ENCODE measurements at regions not wholly inside any gene's neighbourhood (a gene's known extent, or its start where the extent isn't known, plus 50 kb on each side); places are given as distances from the start of the nearest gene placed in this dataset.
"Not testable (repeated sequence)": the region's sequence is repeated elsewhere in the genome, so short reads cannot be mapped to it uniquely, and the experiment has no call there.

DNA sequence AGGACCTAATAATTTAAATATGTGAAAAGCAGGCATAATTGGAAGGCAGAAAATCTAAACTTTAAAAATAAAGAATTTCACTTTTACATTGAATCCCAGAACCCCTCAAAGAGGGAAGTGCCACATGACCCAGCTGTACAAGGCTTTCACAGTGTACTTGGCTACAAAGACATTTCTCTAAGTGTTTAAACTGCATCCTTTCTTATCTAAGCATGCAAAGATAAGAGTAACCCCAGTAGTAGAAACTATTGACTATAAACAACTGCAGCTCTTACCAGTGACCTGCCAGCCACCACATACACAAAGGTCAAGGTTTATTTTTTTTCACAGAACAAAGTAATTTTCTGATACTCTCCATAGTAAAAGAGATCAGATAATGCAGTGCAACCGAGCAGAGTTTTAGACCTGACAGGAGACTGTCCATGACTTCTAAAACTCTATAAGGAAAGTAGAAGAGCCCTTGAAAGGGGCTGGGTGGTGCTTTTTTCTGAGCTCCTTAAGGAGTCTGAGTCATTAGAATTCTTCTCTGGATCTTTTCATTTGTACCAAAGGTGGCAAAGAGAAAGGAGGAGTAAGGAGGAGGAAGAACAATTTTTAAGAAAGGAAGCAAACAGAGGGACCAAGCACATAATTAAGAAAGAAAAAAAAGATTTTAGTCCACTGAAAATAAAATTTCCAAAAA lies 750.6 kb downstream of the PRIM2 start:
- not testable (repeated sequence) for DNase-seq (ENCODE audit: low read depth in 4 of 4, low spot score in 3 of 4)

DNA sequence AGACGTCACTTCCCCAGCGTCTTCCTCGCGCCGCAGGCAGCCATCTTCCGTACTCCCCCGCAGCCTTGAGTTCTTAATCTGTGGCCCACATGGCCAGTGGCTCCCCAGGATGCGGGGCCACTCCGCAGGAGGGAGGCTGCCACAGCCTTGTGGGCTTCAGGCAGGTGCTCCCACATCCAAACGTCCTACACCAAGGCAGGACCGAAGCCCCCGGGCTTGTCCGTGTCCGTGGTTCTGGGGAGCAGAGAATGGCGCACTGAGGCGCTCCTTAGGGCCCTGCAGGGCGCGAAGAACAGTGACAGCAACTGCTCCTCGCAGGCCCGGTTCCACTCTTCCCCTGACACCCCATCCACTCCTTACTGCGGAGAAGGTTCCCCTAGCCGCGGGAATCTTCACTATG lies 755.8 kb downstream of the PRIM2 start:
- DNase-seq (ENCODE audit: low read depth in 4 of 4, low spot score in 3 of 4) = no peak

DNA sequence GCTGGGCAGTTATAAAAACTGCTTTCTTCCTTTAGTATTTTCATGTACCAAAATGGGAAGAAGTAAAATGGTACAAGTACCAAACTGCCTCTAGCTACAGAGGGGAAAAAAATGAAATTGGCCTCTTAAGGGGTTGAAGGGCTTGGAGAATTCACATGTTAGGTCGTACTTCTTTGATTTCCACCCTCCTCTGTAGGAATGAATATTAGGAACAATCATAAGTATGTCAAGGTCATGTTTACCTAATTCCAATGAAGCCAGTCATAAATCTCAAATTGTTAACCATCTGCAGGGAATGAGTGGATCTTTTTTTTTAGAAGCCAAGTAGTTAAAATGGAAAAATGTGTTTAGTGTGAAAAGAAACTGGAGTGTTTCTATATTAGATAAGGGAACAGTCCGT lies 772.6 kb downstream of the PRIM2 start:
- DNase-seq (ENCODE audit: low read depth in 4 of 4, low spot score in 3 of 4) = not testable (repeated sequence)

DNA sequence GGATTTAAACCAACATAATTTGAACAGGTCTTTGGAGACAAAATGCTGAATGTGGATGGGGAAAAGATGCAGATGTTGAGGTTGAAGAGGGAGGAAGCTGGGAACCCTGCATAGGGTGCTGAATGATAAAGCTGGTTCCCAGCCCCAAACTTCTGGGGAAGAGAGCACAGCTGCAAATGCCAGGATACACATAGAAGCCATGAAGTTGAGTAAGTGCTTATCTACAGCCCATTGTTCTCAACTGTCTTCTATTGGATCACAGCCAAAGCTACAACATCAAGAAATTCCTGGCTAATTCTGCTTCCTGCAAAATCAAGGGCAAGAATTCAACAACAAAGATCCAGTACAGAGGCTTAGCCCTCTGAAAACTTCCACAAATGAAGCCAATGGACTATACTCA lies 779.8 kb downstream of the PRIM2 start:
- DNase-seq (ENCODE audit: low read depth in 4 of 4, low spot score in 3 of 4) = not testable (repeated sequence)

DNA sequence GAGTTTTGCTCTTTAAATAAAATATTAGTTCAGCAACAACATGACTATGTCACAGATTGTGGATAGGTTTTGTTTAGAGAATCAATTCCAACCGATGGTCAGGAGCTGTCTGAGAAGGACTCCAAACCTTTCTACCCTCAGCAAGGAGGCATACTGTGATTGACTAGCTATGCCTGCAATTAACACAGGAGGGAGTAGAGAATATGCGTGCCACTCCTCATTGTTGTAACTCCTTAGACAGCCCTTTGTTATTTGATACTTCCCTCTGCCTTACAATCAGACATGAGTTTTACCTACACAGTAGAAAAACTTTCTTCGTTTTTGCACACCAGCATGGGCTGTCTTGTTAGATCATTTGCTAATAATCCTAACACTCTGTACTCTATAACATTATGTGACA lies 796.5 kb downstream of the PRIM2 start:
- no peak for DNase-seq (ENCODE audit: low read depth in 4 of 4, low spot score in 3 of 4)

DNA sequence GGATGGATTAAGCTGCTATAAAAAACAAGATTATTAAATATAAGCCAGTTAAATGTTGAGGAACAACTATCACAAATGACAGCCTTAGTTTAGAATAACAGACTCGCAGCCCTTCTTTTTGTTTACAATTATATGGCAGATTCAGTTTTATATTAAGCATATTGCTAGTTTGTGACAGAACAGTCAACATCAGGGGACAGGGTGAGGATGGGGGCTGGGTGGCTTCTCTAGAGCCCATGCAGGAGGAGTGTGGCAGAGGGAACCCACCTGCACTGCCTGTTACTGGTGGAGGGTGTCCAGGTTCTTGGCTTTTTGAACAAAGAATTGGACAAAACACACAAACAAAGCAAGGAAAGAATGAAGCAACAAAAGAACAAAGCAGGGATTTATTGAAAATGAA lies 799.7 kb downstream of the PRIM2 start:
- DNase-seq (ENCODE audit: low read depth in 4 of 4, low spot score in 3 of 4) = not testable (repeated sequence)

DNA sequence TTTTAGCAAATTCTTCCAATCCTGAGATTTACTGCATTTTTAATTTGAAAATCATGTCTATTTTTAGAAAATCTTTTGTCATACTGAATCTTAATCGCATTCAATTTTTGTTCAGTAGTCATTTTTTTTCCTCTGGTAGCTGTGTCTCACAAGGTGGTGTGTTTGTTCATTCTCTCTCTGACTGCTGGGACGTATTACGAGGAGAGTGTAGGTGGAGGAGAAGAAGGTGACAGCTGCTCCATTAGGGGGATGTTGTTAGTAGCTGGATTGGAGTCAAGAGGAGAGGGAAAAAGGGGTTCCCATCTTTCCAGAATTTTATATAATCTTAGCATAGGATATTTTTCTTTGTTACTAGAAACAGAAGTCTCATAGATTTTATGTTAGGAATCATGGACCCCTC lies 804.2 kb downstream of the PRIM2 start:
- DNase-seq (ENCODE audit: low read depth in 4 of 4, low spot score in 3 of 4) = not testable (repeated sequence)

DNA sequence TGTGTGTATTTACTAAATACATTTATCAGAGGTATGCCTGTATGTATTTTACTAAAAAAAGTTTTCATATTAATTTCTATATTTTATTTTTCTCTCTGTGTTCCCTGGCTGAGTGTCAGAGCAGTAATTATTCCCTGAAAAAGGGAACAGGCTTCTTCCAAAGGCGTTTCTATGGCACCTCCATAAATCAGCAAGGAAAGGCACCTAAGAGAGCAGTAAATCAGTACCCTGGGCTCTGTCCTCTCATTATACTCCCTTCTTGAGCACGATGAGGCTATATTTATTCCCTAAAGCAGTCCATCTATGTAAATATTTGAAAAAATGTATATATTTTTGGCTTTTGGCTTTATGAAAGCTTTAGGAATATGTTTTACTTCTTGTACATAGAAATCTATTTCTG lies 806.3 kb downstream of the PRIM2 start:
- DNase-seq (ENCODE audit: low read depth in 4 of 4, low spot score in 3 of 4) = not testable (repeated sequence)

DNA sequence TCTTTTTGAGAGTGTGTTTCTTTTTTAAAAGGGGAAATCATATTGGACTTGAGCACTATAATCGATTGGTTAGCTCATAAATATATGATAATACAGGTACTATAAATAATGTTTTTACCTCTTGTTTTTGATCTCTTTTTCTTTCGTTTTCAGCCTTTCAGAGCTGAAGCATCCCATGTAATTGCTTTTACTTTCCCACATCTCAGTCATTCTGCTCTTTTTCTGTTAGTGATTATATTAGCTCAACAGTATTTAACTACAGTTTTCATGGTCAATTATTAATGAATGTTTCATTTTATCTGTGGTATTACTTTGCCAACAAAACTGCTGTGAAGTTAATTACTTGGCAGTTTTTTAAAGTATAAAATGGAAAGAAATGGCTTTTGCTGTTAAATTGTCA lies 811.1 kb downstream of the PRIM2 start:
- not testable (repeated sequence) for DNase-seq (ENCODE audit: low read depth in 4 of 4, low spot score in 3 of 4)

DNA sequence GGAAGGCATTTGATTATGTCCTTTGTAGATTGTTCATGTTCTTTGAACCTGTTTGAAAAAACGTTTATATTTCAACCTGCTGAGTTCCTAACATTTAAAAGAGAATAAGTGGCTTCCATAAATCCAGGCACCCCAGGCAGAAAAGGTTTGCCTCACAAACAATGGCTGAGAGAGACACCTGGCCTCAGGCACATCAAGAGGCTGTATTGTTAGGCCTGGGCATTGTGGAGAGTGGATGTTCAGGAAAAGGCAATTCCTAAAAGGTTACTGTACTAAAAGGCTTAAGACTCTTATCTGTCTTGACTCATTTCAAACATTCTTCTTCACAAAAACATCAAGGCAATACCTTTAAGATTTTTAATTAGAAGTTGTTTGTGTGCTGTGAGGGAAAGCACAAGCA lies 811.7 kb downstream of the PRIM2 start:
- DNase-seq (ENCODE audit: low read depth in 4 of 4, low spot score in 3 of 4) = not testable (repeated sequence)

DNA sequence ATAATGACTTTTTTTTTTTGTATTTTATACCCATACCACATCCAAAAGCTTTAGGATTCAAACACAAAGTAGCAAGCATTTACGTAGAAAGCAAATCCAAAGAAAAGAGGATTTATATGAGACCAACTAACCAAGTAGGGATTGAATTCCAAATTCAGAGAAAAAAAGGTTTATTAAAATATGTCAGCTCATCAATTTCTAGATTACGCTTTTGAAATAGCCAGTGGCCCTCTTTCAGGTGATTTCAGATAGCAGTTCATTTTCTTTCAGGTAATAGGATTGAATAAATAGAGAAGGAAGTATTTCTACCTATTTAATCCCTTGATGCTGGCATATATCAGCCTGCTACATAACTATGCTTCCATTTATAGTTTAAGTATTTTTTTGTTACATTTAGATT lies 822.3 kb downstream of the PRIM2 start:
- not testable (repeated sequence) for DNase-seq (ENCODE audit: low read depth in 4 of 4, low spot score in 3 of 4)

DNA sequence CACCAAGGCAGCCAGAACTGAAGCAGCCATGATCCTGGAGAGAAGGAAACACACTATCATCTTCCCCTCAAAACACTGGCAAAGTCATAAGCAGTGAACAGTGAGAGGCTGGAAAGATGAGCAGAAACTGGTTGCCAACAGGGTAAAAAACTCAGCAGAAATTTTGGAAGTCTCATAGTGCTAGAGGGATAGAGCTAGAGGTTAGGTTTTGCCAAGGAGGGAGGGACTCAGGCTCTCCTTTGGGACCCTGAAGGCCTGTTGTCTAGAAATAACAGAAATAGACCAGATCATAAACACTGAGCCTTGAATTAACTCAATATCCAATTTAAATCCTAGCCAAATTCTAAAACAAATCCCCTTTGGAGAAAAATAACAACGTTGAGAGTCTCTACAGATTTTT lies 853.6 kb downstream of the PRIM2 start:
- not testable (repeated sequence) for DNase-seq (ENCODE audit: low read depth in 4 of 4, low spot score in 3 of 4)

DNA sequence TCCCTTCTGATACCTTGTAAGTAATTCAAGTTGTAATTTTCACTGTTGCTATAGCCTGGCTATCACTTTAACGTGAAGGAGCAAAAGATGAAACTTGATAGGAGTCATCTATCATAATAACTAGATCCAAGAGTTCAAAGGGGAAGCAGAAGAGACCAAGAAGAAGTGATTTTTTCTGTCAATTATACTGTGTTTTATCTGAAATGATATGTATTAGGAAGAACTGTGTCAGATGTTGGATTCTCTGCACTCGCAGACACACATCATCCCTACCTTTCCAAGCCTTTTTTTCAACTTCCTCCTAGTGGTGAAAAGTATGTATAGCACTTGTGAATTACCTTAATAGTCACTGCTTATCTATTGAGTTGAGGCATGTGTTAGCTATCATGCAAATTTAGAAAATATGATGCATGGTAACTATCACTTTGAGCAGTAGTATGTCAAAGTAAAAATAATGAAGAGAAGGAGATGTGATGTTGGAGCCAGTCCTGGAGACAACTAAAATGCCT lies 864.2 kb downstream of the PRIM2 start:
- DNase-seq (ENCODE audit: low read depth in 4 of 4, low spot score in 3 of 4) = not testable (repeated sequence)

DNA sequence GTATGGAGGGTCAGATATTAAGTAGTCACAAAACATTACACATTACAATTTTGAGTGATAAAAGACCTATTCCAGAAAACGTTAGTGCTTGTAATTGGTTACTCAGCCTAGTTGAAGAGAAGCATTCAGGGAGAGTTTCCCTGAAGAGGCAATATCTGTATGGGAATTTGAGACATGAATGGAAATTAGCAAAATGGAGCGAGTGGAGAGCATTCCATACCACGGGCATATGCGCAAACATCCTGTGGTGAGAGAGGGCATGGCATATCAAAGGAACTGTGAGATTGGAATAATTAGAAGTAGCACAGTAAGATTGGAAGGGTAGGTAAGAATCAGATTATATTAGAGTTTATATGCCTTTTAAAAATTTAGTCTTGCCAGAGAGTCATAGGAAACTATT lies 867.9 kb downstream of the PRIM2 start:
- not testable (repeated sequence) for DNase-seq (ENCODE audit: low read depth in 4 of 4, low spot score in 3 of 4)

DNA sequence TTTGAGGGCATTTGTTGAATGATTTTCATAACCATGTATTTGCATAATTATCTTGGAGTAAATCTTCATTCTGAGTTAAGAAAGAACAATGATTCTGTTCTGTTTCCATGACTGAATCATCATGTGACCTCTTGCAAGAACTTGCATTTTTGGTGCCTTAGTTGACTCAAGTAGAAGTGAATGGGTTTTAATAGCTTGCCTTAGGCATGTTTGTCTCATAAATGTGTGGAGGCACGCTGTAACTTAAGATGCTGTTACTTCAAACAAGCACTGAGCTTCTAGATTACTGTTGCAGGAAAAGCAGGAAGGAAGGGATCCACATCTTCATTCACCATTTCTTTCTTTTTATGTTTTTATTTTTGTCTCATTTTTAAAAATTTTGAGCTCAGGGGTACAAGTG lies 875.8 kb downstream of the PRIM2 start:
- DNase-seq (ENCODE audit: low read depth in 4 of 4, low spot score in 3 of 4) = not testable (repeated sequence)

DNA sequence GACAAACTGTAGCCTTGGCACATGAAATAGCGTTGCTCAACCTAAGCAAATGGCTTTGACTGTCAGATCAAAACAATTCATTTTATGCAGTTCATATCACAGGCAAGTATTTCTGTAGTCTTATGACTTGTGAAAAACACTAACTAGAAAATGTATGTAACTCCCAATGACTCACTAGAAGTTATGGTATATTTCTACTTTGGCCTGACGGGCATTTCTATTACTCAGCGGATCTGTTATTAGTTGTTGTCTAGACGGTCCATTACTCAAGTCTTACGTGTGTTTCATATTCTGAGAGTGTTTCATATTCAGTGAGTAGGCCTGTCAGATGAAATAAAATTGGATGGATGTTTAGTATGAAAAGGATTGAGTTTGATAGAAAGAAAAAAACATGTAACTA lies 880.9 kb downstream of the PRIM2 start:
- DNase-seq (ENCODE audit: low read depth in 4 of 4, low spot score in 3 of 4) = no peak

DNA sequence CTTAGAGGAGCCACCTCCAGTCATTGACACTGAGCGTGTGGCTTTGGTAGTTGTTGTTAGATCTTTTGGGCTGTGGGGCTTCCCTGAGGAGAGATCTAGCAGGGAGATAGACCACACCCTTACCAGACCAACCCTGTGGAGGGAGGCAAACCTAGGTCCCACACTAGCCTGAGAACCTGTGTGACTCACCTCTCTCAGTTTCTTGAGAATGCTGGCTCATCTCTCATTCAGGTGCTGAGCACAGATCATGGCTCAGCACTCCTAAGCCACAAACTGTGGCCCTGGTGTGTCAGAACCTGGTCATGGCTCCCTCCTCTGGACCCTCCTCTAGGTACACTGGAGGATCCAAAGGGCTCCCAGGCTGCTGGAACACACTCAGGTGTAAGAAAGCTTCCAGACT lies 919.7 kb downstream of the PRIM2 start:
- not testable (repeated sequence) for DNase-seq (ENCODE audit: low read depth in 4 of 4, low spot score in 3 of 4)

DNA sequence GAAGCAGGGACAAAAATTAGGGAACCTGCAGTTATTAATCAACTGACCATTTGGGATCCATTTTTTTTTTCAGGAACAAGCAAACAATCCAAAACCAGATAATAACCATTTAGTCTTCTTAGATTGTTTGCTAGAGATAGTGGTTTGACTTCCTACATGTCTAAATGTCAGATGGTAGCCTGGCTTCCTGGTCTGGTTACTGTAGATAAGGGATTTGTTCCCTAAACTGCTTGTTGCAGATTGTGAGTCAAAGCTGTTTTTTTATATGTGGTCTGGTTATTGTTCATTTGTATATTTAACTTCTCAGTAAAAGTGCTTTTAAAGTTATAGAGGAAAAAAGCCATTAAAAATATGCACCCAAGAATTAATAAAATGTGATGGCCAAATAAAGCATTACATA lies 921.0 kb downstream of the PRIM2 start:
- DNase-seq (ENCODE audit: low read depth in 4 of 4, low spot score in 3 of 4) = not testable (repeated sequence)

DNA sequence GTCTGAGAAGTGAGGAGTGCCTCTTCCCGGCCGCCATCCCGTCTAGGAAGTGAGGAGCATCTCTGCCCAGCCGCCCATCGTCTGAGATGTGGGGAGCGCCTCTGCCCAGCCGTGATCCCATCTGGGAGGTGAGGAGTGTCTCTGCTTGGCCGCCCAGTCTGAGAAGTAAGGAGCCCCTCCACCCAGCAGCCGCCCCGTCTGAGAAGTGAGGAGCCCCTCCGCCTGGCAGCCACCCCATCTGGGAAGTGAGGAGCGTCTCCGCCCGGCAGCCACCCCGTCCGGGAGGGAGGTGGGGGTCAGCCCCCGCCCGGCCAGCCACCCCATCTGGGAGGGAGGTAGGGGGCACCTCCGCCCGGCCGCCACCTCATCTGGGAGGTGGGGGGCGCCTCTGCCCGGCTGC lies 940.2 kb downstream of the PRIM2 start:
- DNase-seq (ENCODE audit: low read depth in 4 of 4, low spot score in 3 of 4) = not testable (repeated sequence)

DNA sequence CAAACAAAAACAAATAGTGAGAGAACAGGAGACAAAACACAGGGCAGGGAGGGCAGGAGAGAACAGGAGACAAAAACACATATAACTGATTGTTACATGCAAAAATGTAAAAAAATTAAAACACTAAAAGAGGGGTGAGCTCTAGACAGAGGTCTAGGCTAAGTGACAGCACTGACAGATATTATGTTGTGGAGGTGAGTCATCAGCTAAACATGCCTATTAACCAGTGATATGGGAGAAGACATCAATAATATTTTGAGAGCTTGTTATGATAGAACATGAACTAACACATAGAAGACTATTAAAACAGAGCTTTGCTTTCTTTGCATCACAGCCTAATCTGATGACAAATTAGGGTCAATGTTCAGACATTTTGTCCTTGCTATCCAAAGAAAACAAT lies 972.7 kb downstream of the PRIM2 start:
- DNase-seq (ENCODE audit: low read depth in 4 of 4, low spot score in 3 of 4) = no peak

DNA sequence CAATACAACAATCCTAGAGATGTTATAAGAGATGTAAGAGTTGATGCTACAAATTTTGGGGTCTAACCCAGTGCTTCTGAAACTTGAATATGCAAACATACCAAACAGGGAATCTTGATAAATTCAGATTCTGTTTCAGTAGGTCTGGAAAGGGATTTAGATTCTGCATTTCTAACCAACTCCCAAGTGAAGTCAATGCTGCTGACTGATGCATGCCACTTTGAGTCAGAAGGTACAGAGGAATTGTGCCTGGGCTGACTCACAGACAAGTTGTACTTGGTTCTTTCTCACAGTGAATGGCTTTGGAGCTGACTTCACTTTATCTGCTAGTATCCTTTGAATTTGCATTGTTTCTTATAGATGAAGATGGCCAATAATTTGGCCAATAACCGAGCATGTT lies 973.9 kb downstream of the PRIM2 start:
- not testable (repeated sequence) for DNase-seq (ENCODE audit: low read depth in 4 of 4, low spot score in 3 of 4)

DNA sequence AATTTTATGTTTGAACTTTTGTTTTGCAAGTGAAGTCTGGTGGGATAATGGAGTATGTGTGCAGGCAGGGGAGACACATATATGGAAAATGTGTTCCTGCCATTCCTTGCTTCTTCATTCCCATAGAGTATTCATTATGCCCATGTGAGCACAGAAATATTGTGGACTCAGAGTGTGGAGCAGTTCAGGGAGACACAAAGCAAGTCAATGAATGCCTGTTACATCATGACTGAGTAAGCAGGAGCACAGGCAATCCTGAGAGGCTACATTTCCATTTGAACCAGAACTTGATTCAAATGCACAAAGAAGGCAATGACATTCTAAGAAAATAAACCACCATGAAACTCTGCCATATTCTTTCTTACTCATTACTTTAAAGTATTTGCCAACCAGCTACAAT lies 990.5 kb downstream of the PRIM2 start:
- DNase-seq (ENCODE audit: low read depth in 4 of 4, low spot score in 3 of 4) = not testable (repeated sequence)

DNA sequence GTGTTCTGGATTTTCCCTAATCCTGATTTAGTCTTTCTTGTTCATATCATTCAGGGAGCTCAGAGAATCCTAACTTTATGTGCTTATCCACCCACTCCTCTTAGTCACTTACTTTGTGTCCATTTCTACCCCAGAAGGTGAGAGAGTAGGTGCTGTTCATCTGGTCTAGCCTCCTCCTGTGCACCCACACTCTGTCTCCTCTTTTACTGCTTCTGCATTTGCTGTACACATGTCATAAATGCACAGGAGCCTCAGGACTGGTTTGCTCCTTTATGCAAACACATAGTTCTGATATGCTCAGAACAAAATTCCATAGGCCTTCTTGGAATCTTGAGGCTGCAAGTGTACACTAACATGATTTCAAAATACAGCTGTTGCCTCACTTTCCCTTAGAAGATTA lies 1014.7 kb downstream of the PRIM2 start:
- not testable (repeated sequence) for DNase-seq (ENCODE audit: low read depth in 4 of 4, low spot score in 3 of 4)

Measured in right renal pelvis (tissue), 4 donors.